NOMO-1 treated with dmso at 0.1 percent for 144 hours (cell line): ENCODE measurements at regions not wholly inside any gene's neighbourhood (a gene's known extent, or its start where the extent isn't known, plus 50 kb on each side); places are given as distances from the start of the nearest gene placed in this dataset.

Source experiments
- DNase-seq: peaks from one replicate; lab custom pipeline; 2025; ENCODE audit not compliant: unreplicated experiment; lab: John Stamatoyannopoulos, UW

DNA sequence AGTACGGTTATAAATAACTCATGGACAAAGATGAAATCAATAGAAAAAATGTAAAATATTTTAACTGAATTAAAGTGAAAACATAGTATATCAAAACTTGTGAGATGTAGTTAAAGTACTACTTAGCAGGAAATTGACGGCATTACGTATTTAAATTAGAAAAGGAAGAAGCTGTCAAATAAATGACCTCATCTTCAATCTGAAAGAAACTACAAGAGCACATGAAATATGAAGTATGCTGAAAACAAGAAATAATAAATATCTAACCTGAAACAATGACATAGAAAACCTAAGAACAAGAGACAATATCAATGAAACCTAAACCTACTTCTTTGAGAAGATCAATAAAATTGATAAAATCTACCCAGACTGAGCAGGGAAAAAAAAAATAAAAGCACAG lies 122.2 kb upstream of the PDE4B start:
- no peak for DNase-seq

DNA sequence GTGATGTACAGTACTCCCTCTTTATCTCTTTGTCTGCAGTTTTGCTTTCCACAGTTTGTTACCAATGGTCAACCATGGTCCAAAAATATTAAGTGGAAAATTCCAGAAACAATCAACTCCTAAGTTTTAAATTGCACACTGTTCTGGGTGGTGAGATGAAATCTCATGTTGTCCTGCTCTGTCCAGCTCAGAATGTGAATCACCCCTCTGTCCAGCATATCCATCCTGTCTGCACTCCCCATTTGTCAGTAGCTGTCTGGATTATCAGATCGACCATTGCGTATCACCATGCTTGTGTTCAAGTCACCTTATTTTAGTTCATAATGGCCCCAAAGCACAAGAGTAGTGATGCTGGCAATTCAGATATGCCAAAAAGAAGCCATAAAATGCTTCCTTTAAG lies 118.2 kb upstream of the PDE4B start:
- DNase-seq = no peak

GRCh38 chr1:65679773-65680172 lies 112.9 kb upstream of the PDE4B start:
- DNase-seq = no peak

- no peak for DNase-seq
Measured at GRCh38 chr1:65681096-65681495, 111.6 kb upstream of the PDE4B start.

DNA sequence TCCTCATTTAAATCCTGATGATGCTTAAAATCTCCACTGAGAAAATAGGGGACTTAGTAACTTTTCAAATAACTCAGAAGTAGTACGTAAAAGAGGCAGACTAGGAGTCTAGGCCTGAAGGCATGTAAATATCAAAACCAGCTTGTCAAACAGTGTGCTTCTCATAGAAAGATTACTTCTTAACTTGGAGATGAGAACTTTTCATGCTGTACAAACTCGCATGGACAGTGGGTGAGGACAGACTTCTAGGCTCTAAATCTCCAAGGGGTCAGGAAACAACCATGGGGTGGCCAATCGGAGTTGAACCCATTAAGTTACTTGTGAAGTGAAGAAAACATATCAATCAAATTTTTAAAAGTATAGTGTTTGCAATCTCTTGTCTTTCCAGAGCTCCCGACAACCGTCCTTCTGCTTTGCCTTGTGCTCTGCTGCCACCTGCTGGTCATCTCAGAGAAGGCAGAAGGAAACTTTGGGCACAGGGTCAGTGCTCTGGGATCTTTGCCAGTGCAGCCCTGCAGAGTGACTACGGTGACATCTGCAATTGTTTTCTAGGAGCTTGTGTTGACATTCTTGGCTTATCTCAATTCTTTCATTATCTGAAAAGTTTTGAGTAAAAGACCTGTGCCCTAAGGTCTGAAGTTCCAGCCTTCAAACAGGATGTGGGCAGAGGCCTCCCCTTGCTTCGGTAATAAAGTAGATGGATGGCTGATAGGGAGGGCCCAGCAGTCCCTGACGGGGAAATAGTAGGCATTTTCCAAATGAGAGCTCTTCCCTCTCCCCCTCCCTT lies 105.1 kb upstream of the PDE4B start:
- DNase-seq = peak; percentile 49

- DNase-seq = no peak
Measured at GRCh38 chr1:65688215-65688566, 104.5 kb upstream of the PDE4B start.

DNA sequence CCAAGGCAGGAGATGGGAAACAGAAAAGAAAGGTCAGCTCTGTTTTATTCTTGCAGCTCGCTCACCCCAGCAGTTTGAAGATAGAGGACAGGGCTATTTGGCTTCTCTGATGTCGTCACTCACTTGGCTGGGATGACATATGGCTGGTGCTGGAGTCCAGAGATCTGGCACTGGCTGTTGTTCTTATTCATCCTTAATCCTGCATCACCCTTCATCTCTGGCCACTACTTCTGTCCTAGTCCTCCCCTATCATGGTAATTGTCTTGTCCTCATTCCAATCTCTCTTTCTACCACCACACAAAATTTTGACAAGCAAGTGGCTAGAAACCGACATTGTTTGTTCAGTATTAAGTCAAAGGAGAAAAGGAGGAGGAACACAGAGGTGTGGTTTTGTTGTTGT lies 103.8 kb upstream of the PDE4B start:
- DNase-seq = no peak

DNA sequence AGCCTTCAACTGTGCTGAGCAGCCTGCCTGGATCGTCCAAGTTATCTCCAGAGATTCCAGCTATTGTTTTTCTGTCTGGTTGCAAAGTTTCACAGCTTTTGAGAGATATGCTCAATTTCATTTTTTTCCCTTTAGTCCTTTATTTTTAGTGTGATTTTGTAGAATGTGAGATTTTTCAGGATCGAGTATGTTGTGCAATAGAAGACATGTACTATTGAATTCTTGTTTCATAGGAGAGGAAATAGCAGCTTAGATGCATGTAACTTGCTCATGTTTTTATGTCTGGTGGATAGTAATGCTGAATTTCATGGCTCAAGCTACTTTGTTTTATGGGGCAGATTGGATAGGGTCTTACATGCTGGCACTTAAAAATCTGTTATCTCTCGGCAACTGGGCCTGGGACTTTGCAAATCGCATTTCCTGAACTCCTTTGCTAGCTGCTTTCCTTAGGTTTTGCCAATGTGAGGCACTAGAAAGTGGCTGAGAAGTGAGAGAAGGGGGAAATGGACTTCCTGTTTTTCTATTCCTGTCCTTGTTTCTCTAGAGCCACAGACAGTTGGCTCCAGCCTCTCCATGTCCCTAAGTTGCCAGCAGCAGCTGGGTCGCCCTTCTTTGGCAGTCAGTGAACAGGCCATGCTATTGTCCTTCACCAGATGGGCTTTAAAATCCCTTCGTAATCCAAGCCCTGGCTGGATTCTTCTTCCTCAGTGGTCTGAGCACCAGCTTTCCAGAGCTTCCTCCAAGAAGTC lies 101.4 kb upstream of the PDE4B start:
- DNase-seq = peak; percentile 35

DNA sequence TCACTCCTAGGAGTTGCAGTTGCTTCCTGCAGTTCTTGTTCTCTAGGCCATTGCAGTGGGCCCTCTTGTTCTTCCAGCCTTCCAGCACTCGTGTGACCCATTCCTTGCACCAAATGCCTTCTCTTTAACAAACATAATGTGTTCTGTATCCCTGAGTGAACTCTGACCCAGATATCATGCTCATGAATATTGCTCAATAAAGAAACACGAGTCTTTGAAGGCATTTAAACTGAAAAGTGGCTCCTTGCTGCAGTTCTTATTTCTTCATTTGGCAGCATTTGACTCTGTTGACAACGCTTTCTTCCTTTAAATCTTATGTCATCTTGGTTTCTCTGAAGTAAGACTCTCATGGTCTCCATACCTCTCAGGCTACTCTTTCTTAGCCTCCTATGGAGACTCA lies 100.7 kb upstream of the PDE4B start:
- DNase-seq = peak; percentile 0

GRCh38 chr1:65694126-65694525 lies 98.6 kb upstream of the PDE4B start:
- no peak for DNase-seq

DNA sequence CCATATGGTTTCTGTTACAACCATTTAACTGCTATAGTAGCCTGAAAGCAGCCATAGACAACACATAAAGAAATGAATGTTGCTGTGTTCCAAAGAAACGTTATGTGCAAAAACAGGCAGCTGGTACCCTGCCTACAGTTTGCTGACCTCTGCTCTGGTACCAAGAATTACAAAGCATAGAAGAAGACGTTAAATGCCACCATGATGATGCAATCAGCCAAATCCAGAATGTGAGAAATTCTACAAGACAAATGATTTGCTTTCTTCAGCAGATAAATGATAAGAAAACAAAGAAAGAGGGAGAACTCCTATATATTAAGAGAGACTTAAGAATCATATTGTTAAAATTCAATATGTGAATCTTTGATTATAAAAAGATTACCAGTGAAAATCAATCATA lies 97.8 kb upstream of the PDE4B start:
- DNase-seq = no peak

GRCh38 chr1:65698590-65698989 lies 94.1 kb upstream of the PDE4B start:
- DNase-seq = no peak

GRCh38 chr1:65703853-65704252 lies 88.8 kb upstream of the PDE4B start:
- DNase-seq = no peak

GRCh38 chr1:65704318-65704717 lies 88.4 kb upstream of the PDE4B start:
- DNase-seq = no peak

DNA sequence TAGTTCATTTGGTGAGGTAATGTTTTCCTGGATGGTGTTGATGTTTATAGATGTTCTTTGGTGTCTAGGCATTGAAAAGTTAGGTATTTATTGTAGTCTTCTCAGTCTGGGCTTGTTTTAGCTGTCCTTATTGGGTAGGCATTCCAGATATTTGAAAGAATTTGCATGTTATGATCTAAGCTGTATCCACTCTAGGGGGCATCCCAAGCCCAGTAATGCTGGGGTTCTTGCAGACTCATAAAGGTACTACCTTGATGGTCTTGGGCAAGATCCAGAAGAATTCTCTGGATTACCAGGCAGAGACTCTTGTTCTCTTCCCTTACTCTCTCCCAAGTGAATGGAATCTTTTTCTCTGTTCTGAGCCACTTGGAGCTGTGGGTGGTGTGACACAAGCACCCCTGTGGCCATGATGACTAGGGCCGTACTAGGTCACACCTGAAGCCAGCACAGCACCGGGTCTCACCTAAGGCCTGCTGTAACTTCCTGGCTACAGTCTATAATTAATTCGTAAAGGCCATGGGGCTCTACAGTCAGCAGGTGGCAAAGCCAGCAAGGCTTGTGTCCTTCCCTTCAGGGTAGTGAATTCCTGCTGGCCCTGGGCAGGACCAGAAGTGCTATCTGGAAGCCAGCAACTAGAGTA lies 74.8 kb upstream of the PDE4B start:
- DNase-seq = no peak

GRCh38 chr1:65719391-65719790 lies 73.3 kb upstream of the PDE4B start:
- DNase-seq = no peak

- DNase-seq = no peak
Measured at GRCh38 chr1:65722461-65722860, 70.2 kb upstream of the PDE4B start.

DNA sequence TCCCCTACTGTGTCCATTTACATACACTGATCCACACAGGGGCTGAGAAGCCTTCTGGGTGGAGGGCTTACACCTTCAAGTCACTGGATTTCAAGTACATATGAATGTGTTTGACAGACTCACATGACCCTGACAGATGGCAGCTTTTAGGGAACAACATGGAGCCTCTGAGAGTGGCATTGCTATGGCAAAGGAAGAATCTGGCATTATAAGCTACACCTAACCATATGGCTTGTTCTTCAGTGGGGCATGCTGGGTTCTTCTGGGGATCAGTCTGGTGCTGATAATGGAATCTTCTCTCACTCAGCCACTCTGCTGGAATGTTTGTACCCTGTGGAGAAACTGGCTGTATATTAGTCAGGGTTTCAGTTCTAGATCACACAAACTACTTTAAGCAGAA lies 68.5 kb upstream of the PDE4B start:
- DNase-seq = no peak

DNA sequence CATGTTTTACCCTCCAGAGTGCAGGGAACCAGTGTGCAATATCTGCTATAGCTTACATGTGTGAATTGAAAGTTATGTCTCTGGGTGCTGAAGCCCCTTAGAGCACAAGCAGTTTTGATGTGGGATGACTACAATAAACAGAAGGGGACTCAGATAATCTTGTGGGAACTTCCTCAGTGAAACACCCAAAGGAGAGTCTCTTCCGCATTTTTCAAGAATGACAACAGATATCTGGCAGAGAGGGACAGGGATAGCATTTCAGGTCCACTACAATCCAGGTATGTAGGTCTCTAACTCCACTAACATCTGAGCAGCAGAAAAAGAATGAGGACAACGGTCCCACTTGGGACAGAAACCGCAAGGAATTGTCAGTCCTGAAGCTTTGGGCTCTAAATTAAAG lies 67.6 kb upstream of the PDE4B start:
- DNase-seq = no peak

- no peak for DNase-seq
Measured at GRCh38 chr1:65728504-65728903, 64.2 kb upstream of the PDE4B start.

- no peak for DNase-seq
Measured at GRCh38 chr1:65729259-65729658, 63.4 kb upstream of the PDE4B start.

DNA sequence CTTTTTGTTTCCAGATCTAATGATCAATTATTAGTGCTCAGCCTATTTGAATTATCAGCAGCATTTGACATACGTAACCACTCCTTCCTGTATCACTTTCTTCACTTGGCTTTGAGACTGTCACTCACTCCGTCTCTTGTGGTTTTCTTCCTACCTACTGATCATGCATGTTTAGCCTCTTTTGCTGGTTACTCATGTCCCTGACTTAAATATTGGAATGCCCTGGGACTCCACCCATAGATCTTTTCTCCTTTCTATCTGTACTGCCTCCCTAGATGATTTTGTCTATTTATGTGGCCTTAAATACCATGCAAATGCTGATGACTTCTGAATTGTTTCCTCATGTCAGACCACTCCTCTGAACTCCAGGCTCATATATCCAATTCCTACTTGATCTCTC lies 57.7 kb upstream of the PDE4B start:
- DNase-seq = no peak
